ENCODE measurements at regions not wholly inside any gene's neighbourhood (a gene's known extent, or its start where the extent isn't known, plus 50 kb on each side); places are given as distances from the start of the nearest gene placed in this dataset.

DNA sequence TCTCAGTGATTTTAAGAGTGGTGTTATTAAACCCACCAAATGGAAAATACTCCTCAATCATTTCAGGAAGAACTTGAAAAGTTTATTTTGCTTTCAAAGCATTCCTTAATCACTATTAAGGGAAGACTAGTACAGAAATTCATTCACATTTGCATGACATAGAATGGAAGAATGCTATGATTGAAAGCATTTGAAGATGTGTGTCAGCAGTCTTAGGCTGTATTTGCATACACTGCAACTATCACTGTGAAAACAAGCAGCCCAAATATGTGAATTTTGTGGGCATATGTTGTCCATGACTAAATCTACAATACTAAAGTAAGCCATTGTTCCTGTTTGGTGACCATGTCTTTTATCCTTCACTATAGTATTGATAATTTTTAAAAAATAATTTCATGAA lies 95.8 kb downstream of the CNTN3 start:
- TF ChIP-seq EP300 (IDR thresholded peaks at IDR 0.05) (no peak), POLR2A (IDR thresholded peaks at IDR 0.05) (no peak)

All from upper lobe of left lung (tissue), 4 donors.